Endodermal cell (in vitro differentiated cells): ENCODE measurements at regions not wholly inside any gene's neighbourhood (a gene's known extent, or its start where the extent isn't known, plus 50 kb on each side); places are given as distances from the start of the nearest gene placed in this dataset.

ENCODE experiments used
- DNase-seq: peaks from one replicate; pipeline ENCODE4 v3.0.0-alpha.2; 2017
- H3K27ac ChIP-seq: 2 replicates; pipeline ENCODE4 v1.5.1; 2013; ENCODE audit warnings: mild to moderate bottlenecking, low read depth, low read length, moderate library complexity
- H3K27me3 ChIP-seq: 2 replicates; pipeline ENCODE4 v1.6.1; 2013; ENCODE audit warnings: mild to moderate bottlenecking, low read length, moderate library complexity; ENCODE audit not compliant: insufficient read depth, control insufficient read depth, poor library complexity, severe bottlenecking
- H3K36me3 ChIP-seq: 2 replicates; pipeline ENCODE4 v1.7.0; 2013; ENCODE audit warnings: mild to moderate bottlenecking, low read length, moderate library complexity; ENCODE audit not compliant: control insufficient read depth, insufficient read depth
- H3K4me1 ChIP-seq: one replicate; pipeline ENCODE4 v1.7.0; 2013; ENCODE audit warnings: low read length; ENCODE audit not compliant: control insufficient read depth, insufficient read depth
- H3K4me3 ChIP-seq: 2 replicates; pipeline ENCODE4 v1.5.1; 2013; ENCODE audit warnings: mild to moderate bottlenecking, low read length, moderate library complexity
- H3K9ac ChIP-seq: 2 replicates; pipeline ENCODE4 v1.6.1; 2013; ENCODE audit warnings: mild to moderate bottlenecking, low read length, moderate library complexity; ENCODE audit not compliant: poor library complexity, severe bottlenecking; ENCODE audit errors: extremely low read depth
- H3K9me3 ChIP-seq: 2 replicates; pipeline ENCODE4 v1.6.1; 2013; ENCODE audit warnings: mild to moderate bottlenecking, low read length, moderate library complexity; ENCODE audit not compliant: control insufficient read depth
- H3K27ac Mint-ChIP-seq: 2 replicates; pipeline ENCODE4 v1.8.0; 2020; ENCODE audit warnings: mixed read lengths
- H3K27me3 Mint-ChIP-seq: 2 replicates; pipeline ENCODE4 v1.8.0; 2021; ENCODE audit warnings: mild to moderate bottlenecking, mixed read lengths; ENCODE audit not compliant: insufficient read depth
- H3K36me3 Mint-ChIP-seq: 2 replicates; pipeline ENCODE4 v1.8.0; 2020; ENCODE audit warnings: low read depth, mixed read lengths
- H3K4me1 Mint-ChIP-seq: 2 replicates; pipeline ENCODE4 v1.8.0; 2020; ENCODE audit warnings: mixed read lengths
- H3K4me3 Mint-ChIP-seq: 2 replicates; pipeline ENCODE4 v1.8.0; 2020; ENCODE audit warnings: mild to moderate bottlenecking, moderate library complexity, mixed read lengths
- H3K9me3 Mint-ChIP-seq: 2 replicates; pipeline ENCODE4 v1.8.0; 2020; ENCODE audit warnings: mild to moderate bottlenecking, mixed read lengths
- CTCF ChIP-seq: fragments of 200-600 bp; sonication (generic); conservative IDR thresholded peaks from 2 replicates; pipeline ENCODE4 v1.5.0; 2021; ENCODE audit warnings: antibody characterized with exemption, mild to moderate bottlenecking
- WGBS, 2 experiments: methylation state at CpG; one replicate each; pipeline versions ENCODE4 v1.1.5 to v1.1.7; 2013; ENCODE audit warnings: missing lambda C conversion rate in 2 of 2, mixed read lengths in 1 of 2; ENCODE audit not compliant: insufficient coverage in 1 of 2, insufficient read length in 1 of 2; 5-methylcytosine and 5-hydroxymethylcytosine counted together

GRCh38 chr2:147255812-147256211, 589.0 kb upstream of the ACVR2A start:
- TF ChIP-seq CTCF: no peak
- Histone ChIP-seq H3K4me3 (no peak overlapping the region), H3K27me3 (no peaks in the 10 kb centered on the region), H3K9me3 (peaks cover 11% of the 10 kb centered on the region), H3K36me3 (no peaks in the 10 kb centered on the region), H3K4me1 (no peaks in the 10 kb centered on the region), H3K9ac (no peak overlapping the region), H3K27ac (no peak overlapping the region)
- Mint-ChIP-seq H3K4me3 (no peak overlapping the region), H3K36me3 (no peaks in the 10 kb centered on the region), H3K27ac (no peak overlapping the region), H3K27me3 (no peaks in the 10 kb centered on the region), H3K4me1 (no peaks in the 10 kb centered on the region), H3K9me3 (peaks cover 11% of the 10 kb centered on the region)
- no peak for DNase-seq
- 91% methylated on average over 1 of the region's 1 CpG; no CpG with 5 or more reads in 1 of the 2 experiments for WGBS, 2 experiments

- Histone ChIP-seq H3K36me3 (no peaks in the 10 kb centered on the region), H3K27ac (no peak overlapping the region)
- TF ChIP-seq CTCF: no peak
Observed at GRCh38 chr2:147250652-147251356, 594.0 kb upstream of the ACVR2A start.

GRCh38 chr2:147247749-147248148, 597.1 kb upstream of the ACVR2A start:
- H3K27me3 ChIP-seq: no peaks in the 10 kb centered on the region
- TF ChIP-seq CTCF: no peak
- DNase-seq: no peak
- H3K36me3 ChIP-seq: no peaks in the 10 kb centered on the region
- no peak overlapping the region for H3K4me3 ChIP-seq
- Mint-ChIP-seq H3K36me3 (no peaks in the 10 kb centered on the region), H3K4me1 (peaks cover 5% of the 10 kb centered on the region), H3K27me3 (no peaks in the 10 kb centered on the region), H3K9me3 (peaks cover 8% of the 10 kb centered on the region), H3K27ac (no peak overlapping the region), H3K4me3 (no peak overlapping the region)
- 94% methylated on average over 2 of the region's 2 CpGs for WGBS, 2 experiments
- H3K9ac ChIP-seq: no peak overlapping the region
- H3K4me1 ChIP-seq: no peaks in the 10 kb centered on the region
- H3K27ac ChIP-seq: no peak overlapping the region
- H3K9me3 ChIP-seq: peaks cover 10% of the 10 kb centered on the region

More at GRCh38 chr2:147250652-147251356, 594.0 kb upstream of the ACVR2A start:
- Histone ChIP-seq H3K4me3 (no peak overlapping the region), H3K4me1 (no peaks in the 10 kb centered on the region), H3K9me3 (peaks cover 11% of the 10 kb centered on the region), H3K27me3 (no peaks in the 10 kb centered on the region), H3K9ac (no peak overlapping the region)
- WGBS, 2 experiments: 100% methylated on average over 2 of the region's 2 CpGs; no CpG with 5 or more reads in 1 of the 2 experiments
- H3K4me1 Mint-ChIP-seq: peaks cover 2% of the 10 kb centered on the region
- no peak overlapping the region for H3K27ac Mint-ChIP-seq
- no peaks in the 10 kb centered on the region for H3K27me3 Mint-ChIP-seq
- no peak overlapping the region for H3K4me3 Mint-ChIP-seq
- no peaks in the 10 kb centered on the region for H3K36me3 Mint-ChIP-seq
- peaks cover 11% of the 10 kb centered on the region for H3K9me3 Mint-ChIP-seq
- DNase-seq: no peak
